HG02870 (cell line): ENCODE measurements at regions not wholly inside any gene's neighbourhood (a gene's known extent, or its start where the extent isn't known, plus 50 kb on each side); places are given as distances from the start of the nearest gene placed in this dataset.
"Not testable (repeated sequence)": the region's sequence is repeated elsewhere in the genome, so short reads cannot be mapped to it uniquely, and the experiment has no call there.

Experiments used
- ATAC-seq: cut with Tn5 transposase; IDR thresholded peaks from one replicate; pipeline ENCODE4 v1.9.1; 2021; ENCODE audit warnings: mild to moderate bottlenecking, moderate library complexity; ENCODE audit not compliant: unreplicated experiment

DNA sequence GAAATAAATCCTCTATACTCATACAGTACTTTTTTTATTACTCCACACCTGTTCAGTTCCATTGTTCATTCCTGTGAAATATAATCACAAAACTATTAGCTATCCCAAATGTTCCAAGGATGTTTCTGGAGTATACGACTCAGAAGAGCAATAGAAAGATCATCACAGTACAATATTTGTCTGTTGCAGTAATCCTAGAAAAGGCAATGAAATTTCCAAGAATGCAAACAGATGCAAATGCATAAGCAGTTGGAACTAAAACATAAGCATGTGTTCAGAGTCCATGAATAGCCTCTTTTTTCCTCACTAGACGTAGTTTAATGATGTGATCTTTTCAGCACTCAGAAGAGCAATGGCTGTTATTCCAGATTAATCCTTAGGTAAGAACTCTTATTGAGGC is 55.2 kb downstream of the RTL3 start:
- ATAC-seq = no peak

DNA sequence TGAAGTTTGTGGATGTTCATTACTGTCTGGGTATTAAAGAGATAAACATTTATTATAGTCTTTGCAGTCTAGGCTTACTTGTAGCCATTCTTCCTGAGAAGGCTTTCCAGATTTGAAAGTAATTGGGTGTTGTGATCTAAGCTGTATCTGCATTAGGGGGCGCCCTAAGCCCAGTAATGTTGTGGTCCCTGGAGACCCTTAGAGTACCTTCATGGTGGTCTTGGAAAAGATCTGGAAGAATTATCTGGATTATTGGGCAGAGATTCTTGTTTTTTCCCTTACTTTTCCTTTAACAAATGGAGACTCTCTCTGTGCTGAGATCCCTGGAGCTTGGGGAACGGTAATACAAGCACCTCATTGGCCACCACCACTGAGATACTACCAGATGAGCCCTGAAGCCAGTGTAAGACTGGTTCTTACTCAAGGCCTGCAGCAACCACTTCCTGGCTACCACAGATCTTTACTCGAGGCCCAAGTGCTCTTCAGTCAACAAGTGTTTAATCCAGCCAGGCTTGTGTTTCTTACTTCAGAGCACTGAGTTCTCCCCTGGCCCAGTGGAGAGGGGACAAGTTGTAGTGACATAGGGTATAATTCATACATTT is 63.1 kb downstream of the RTL3 start:
- ATAC-seq = no peak

DNA sequence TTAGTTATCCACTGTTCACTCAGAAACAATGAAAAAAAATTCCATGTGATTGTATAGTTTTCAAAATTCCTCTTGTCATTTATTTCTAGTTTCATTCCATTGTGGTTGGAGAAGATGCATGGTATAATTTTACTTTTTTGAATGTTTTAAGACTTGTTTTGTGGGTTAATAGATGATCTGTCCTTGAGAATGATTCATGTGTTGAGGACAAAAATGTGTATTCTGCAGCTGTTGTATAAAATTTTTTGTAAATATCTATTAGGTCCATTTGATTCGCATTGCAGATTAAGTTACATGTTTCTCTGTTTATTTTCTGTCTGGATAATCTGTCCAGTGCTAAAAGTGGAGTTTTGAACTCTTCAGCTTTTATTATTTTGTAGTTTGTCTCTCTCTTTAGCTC is 65.4 kb downstream of the RTL3 start:
- no peak for ATAC-seq

DNA sequence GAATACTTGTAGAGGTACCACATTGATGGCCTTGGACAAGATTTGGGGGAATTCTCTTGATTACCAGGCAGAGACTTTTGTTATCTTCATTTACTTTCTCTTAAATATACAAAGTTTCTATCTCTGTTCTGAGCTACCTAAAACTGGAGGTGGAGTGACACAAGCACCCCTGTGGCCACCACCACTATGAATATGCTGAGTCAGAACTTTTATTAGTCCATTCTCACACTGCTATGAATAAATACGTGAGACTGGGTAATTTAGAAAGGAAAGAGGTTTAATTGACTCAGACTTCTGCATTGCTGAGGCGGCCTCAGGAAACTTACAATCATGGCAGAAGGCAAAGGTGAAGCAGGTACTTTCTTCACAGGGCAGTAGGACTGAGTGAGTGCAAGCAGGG is 67.1 kb downstream of the RTL3 start:
- no peak for ATAC-seq

DNA sequence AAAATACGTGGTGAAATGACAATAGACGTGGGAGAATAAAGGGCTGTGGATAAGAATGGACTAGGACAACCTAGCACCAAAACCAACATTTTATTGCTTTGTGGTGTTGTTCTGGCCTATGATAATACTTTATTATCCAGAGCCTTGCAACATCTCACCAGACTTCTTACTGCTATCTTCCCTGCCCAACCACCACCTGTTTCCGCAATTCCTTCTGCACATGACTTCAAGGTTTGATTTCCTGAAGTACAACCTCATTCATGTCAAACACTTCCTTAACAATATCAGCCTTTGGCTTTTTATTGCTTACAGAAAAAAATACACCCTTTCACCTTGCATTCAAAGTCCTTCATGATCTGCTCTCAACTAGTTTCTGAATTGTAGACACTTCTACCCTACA is 84.8 kb downstream of the RTL3 start:
- no peak for ATAC-seq

DNA sequence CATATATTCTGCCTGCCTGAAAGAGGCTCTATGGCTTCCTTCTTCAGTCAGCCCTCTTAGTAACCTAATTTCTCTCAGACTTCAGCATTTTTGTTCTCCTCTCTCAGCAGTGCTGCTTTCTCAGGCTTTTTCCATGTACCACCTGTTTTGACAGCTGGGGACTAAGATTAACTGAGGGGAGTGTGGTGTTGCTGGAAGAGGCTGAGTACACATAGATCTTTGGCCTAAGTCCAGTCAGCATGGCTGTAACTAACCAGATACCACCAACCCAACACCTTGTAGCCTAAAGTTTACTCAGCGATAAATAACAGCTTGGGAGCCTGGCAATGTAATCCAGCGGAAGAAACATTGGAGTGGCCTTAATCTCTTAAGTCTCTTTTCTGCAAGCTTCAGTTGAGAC is 85.5 kb downstream of the RTL3 start:
- no peak for ATAC-seq

DNA sequence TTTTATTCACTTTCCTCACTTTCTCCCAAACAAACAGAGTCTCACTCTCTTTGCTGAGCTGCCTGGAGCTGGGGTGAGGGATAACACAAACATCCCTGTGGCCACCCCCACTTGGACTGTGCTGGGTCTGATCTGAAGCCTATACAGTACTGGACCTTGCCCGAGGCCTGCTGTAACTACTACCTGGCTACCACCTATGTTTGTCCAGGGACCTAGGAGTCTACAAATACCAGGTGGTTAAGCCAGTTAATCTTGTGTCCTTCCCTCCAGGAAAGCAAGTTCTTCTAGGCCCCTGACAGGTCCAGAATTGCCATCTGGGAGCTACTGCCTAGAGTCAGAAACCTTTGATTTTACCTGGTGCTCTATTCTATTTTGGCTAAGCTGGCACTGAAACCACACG is 87.3 kb downstream of the RTL3 start:
- no peak for ATAC-seq

DNA sequence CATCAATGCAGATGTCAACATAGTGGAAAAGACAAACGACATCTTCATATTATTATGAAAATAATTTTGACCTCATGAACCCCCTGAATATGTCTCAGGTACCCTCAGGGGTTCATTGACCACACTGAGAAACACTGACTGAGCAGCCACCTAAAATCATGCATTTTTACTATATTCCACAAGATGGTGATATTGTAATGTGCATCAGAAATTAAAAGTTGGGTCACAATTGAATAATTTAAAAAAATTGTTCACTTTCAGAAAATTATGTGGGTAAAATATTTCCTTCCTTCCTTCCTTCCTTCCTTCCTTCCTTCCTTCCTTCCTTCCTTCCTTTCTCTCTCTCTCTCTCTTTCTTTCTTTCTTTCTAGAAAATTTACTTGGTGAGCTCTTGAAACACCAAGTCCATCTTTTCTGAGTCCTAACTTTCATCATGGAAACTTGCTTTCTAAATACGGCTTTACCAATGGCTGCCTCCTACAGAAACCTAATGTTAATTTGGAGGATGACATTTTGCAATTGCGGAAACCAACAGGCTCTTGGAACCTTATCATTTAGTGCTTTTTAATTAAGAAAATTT is 103.6 kb downstream of the RTL3 start:
- no peak for ATAC-seq

DNA sequence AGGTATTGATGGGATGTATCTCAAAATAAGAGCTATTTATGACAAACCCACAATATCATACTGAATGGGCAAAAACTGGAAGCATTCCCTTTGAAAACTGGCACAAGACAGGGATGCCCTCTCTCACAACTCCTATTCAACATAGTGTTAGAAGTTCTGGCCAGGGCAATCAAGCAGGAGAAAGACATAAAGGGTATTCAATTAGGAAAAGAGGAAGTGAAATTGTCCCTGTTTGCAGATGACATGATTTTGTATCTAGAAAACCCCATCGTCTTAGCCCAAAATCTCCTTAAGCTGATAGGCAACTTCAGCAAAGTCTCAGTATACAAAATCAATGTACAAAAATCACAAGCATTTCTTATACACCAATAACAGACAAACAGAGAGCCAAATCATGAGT is 106.5 kb downstream of the RTL3 start:
- not testable (repeated sequence) for ATAC-seq

DNA sequence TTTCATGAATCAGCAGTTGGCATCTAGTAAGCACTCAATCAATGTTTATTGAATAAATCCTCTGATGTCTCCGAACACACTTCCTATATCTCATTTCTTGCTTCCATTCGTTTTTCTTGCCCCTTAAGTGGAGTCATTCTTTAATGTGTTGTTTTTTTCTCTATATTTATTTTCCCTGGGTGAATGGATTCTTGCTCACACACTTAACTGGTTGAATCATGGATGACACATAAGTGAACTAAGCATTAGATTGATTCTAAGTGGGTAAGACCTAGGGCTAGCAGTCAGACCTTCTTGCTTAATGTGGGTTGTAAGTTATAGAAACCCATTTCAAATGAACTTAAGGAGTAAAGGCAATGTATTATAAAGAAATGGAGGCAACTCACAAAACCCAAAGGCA is 111.1 kb downstream of the RTL3 start:
- no peak for ATAC-seq

DNA sequence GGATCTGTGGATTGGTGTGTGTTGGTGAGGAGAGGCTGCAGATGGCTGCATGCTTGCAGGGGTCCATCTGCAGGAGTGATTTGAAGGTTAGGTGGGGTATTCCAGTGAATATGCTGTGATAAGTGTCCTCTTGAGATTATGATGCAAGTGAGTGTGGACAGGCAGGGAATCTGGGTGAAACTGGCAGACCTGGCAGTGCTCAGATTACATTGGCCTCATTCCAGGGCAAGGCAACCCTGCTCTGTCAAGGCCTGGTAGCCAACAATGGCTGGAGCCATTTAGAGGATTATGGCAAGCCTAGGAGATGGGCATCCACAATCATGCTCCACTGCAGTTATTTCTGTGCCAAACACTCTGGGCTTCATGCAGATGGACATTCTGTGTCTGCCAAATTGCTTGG is 113.9 kb downstream of the RTL3 start:
- no peak for ATAC-seq

DNA sequence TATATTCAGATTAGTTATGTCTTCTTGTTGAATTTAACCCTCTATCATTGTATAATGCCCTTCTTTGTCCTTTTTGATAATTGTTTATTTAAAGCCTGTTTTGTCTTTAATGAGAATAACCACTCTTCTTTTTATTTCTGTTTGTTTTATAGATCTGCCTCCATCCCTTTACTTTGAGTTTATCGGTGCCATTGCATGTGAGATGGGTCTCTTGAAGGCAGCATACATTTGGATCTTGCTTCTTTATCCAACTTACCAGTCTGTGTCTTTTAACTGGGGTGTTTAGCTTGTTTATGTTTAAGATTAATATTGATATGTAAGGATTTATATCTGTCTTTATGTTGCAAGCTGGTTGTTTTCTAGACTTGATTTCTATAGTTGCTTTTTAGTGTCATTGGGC is 115.8 kb downstream of the RTL3 start:
- ATAC-seq = no peak

DNA sequence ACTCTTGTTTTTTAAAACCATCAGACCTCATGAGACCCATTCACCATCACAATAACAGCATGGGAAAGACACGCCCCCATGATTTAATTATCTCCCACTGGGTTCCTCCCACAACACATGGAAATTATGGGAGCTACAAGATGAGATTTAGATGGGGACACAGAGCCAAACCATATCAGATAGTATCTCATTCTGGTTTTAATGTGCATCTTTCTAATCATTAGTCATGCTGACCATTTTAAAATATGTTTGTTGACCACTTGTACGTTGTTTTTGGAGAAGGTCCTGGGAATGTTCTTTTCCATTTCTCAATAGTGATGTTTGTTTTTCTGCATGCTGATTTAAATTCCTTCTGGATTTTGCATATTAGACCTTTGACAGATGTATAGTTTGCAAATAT is 119.0 kb downstream of the RTL3 start:
- no peak for ATAC-seq

DNA sequence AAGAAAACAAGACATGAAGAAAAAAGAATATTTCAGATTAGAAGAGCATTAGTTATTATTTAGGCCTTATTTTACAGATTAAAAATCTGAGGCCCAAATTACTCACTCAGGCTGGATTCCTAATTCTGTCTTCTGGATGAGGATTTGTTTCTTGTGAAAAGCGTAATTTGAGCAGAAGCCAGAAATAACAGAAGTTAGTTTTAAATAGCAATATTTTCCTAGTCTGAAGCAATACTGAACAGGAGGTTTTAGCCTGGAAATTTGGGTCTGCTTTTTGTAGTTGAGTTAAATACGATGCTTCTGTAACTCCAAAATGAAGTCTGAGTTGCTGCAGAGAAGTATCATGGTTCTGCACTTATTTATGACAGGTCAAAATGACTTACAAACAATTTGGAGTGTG is 124.9 kb downstream of the RTL3 start:
- no peak for ATAC-seq

DNA sequence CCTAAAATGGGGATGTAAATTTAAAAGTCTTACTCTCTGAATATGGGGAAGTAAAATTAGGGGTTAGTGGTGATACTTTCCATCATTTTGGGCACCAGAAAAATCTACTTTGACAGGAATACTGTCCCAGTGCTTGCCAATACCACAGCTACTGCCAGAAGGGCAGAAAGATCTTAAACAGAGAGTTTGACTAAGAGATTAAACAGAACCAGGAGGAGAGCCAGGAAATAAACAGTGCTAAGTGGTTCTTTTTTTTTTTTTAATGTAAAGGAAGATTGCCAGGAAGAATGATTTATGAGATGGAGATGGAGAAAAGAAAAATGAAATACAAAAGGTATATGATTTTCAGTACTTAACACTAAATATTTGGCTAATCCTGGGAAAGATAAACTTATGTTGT is 126.8 kb downstream of the RTL3 start:
- ATAC-seq = no peak

DNA sequence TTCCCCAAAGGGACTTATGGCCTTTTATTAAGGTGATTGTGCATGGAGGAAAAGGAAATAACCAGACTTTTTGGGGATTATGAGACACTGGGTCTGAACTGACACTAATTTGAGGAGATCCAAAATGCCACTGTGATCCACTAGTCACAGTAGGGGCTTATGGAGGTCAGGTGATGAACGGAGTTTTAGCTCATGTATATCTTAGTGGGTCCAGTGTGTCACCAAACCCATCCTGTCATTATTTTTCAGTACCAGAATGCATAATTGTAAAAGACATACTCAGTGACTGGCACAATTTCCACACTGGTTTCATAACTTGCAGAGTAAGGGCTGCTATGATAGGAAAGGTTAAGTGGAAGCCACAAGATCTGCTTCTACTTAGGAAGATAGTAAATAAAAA is 131.3 kb downstream of the RTL3 start:
- ATAC-seq = no peak

DNA sequence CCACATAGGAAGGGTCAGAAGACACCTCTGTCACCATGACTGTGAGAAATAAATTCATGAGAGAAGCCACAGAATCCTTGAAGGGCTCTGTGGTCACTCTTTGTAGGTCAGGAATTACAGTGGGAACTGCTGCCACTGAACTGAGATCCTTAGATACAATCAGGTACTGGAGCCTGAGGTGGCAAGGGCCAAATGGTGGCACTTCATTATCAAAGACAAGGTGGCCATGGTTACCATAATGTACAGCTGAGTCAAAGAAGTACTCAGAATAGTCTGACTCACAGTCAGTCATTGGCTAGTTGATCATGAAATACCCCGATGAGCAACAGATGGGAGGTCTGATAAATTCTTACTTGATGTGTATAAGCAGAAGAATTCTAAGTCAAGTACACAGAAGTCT is 131.9 kb downstream of the RTL3 start:
- peak; percentile 42 for ATAC-seq

DNA sequence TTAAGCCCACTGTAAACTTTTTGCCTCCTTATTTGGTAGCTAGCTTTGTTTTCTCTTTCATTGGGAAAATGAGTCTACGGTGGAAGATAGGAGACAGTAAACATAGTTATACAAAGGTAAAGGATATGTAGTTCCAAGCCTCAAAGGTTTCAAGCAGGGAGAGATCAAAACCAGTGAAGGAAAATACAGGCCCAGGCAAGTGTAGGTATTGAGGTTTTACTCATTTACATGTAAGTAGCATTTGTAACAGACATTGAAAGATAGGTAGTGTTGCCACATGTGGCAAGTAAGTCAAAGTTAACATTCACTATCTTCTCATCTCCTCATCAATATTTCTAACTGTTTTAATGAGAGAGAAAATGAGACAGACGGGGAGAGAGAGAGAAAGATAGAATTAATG is 136.5 kb downstream of the RTL3 start:
- no peak for ATAC-seq

DNA sequence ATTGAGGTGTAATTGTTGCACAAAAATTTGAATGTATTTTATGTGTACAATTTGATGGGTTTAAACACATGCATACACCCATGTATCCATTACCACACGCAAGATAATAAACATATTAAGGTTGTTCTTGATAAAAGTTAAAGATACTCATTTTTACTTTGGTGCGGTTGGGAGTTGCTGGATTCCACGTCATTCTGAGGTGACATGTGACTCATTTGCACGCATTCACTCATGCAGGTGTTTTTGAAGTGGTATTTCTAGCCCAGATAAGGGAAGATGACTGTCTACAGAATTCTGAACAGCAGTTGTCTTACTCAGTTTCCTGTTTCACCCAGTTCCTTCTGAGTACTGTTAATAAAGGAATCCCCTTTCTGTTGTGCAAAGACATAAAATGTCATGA is 142.0 kb downstream of the RTL3 start:
- peak; percentile 89 for ATAC-seq

DNA sequence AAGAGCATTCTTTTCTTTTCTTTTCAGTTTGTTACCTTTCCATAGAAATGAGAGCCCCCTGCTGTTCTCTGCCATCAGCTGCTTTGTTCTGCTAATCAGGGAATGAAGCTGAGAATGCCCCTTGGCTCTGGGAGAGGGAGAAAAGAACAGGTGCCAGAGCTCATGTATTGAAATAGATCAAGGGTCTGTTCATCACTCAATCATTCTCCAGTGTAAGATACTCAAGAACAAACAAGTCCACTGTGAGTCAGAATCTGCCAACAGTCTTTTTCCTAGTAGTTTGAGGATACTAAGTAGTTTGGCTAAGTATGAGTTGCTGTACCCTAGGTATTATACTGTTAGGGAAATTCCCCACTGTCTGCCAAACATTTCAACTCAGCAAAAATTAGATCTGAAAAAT is 144.3 kb downstream of the RTL3 start:
- ATAC-seq = no peak

DNA sequence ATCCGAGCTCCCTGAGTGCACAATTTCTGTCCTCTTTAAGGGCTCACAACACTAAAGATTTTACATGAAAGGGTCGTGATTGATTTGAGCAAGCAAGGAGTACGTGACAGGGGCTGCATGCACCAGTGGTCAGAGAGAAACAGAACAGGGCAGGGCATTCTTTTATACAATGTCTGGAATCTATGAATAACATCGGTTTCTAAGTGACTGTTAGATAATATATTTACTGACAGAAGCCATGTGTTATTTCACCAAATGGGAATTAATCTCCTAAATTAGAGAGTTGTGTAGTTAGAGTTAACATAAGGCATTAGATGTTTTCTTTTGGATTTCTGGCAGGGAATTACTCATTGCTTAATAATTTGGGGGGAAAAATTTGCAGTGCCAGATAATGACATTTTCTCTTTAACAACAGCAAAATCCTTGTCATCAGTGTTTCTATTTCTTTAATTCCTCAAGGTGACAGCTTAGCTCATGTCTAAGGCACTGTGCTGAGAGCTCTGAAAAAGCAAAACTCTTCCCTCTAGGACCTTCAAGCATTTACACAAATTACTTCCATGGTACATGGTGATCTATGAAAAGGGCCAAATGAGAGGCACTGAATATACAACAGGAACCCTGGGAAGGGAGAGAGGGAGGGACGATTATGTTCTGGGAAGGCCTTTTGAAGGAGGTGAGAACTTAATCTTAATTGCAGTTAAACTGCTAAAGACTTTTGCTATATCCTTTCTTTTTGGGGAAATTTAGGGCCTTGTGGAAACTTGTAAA is 145.0 kb downstream of the RTL3 start:
- ATAC-seq = no peak

DNA sequence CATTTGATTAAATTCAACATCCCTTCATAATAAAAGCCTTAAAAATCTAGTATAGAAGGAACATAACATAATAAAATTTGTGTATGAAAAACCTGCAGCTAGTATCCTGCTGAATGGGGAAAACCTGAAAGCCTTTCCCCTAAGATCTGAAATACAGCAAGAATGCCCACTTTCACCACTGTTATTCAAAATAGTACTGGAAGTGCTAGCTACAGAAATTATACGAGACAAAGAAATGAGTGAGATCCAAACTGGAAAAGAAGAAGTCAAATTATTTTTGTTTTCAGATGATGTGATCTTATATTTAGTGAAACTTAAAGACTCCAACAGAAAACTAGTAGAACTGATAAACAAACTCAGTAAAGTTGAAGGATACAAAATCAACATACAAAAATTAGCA is 152.9 kb downstream of the RTL3 start:
- ATAC-seq = no peak

DNA sequence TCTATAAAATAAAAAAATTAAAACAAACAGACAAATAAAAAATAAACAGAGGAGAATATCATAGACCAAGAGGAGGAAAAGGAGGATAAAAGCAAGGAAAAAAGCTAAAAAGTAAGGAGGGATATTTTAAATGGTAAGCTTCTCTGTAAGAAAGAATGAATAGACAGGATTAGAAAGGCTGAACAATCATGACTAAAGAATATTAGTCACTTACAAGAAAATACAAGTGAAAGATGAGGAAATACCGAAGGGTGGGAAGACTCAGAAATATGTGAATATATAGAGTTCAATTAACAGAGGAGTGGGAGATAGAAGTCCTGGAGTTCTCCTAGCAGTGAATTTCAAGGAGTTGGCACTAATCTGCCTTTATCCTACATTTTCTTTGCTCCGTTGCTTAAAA is 162.6 kb downstream of the RTL3 start:
- ATAC-seq = no peak
